Neuronal stem cell (in vitro differentiated cells): ENCODE measurements at regions not wholly inside any gene's neighbourhood (a gene's known extent, or its start where the extent isn't known, plus 50 kb on each side); places are given as distances from the start of the nearest gene placed in this dataset.
A peak's percentile ranks its signal among the peaks of the same experiment; 100 is the strongest.

Experiments used
- DNase-seq: peaks from one replicate; pipeline ENCODE4 v3.0.0-alpha.2; 2013; ENCODE audit warnings: low spot score
- H2AFZ ChIP-seq: one replicate; pipeline ENCODE4 v1.6.1; 2013; ENCODE audit warnings: mild to moderate bottlenecking, low read length, inconsistent platforms
- H2AK5ac ChIP-seq: 2 replicates; pipeline ENCODE4 v1.6.1; 2013; ENCODE audit warnings: low read depth, mild to moderate bottlenecking, inconsistent platforms, low read length, moderate library complexity, mixed read lengths
- H2BK120ac ChIP-seq: 2 replicates; pipeline ENCODE4 v1.6.1; 2013; ENCODE audit warnings: low read depth, mild to moderate bottlenecking, inconsistent platforms, low read length, moderate library complexity, mixed read lengths
- H2BK12ac ChIP-seq: one replicate; pipeline ENCODE4 v1.6.1; 2013; ENCODE audit warnings: low read length, inconsistent platforms
- H2BK15ac ChIP-seq: 2 replicates; pipeline ENCODE4 v1.6.1; 2013; ENCODE audit warnings: mild to moderate bottlenecking, low read length, inconsistent platforms, mixed read lengths
- H2BK5ac ChIP-seq: one replicate; pipeline ENCODE4 v1.6.1; 2013; ENCODE audit warnings: inconsistent platforms, mild to moderate bottlenecking, low read length, moderate library complexity
- H3K14ac ChIP-seq: one replicate; pipeline ENCODE4 v1.6.1; 2013; ENCODE audit warnings: low read length, inconsistent platforms
- H3K18ac ChIP-seq: 2 replicates; pipeline ENCODE4 v1.6.1; 2013; ENCODE audit warnings: low read length, inconsistent platforms
- H3K23ac ChIP-seq: 2 replicates; pipeline ENCODE4 v1.6.1; 2013; ENCODE audit warnings: low read depth, mild to moderate bottlenecking, mixed read lengths, low read length, inconsistent platforms; ENCODE audit not compliant: poor library complexity
- H3K27ac ChIP-seq: replicated peaks from 3 replicates; pipeline ENCODE4 v1.5.1; 2013; ENCODE audit warnings: low read length, inconsistent platforms
- H3K27me3 ChIP-seq, 3 experiments: 2 replicates each; pipeline ENCODE4 v1.6.1; 2013; ENCODE audit warnings: low read length in 3 of 3, mild to moderate bottlenecking in 2 of 3, inconsistent platforms in 1 of 3, low read depth in 1 of 3, mixed read lengths in 1 of 3, moderate library complexity in 1 of 3; ENCODE audit not compliant: control insufficient read depth in 3 of 3, insufficient read depth in 3 of 3
- H3K36me3 ChIP-seq, 2 donors: replicated peaks in 1 of 2; 2 replicates each; pipeline ENCODE4 v1.6.1; 2013; ENCODE audit warnings: low read length in 2 of 2; ENCODE audit not compliant: control insufficient read depth in 2 of 2, insufficient read depth in 2 of 2
- H3K4ac ChIP-seq: 2 replicates; pipeline ENCODE4 v1.6.1; 2013; ENCODE audit warnings: inconsistent platforms, mild to moderate bottlenecking, low read length, moderate library complexity
- H3K4me1 ChIP-seq, 2 donors: 1 replicate in 1 of 2; 2 replicates in 1 of 2; pipeline ENCODE4 v1.6.1; 2013; ENCODE audit warnings: low read length in 2 of 2, low read depth in 1 of 2; ENCODE audit not compliant: control insufficient read depth in 2 of 2, insufficient read depth in 1 of 2
- H3K4me2 ChIP-seq: one replicate; pipeline ENCODE4 v1.6.1; 2013; ENCODE audit warnings: mild to moderate bottlenecking, low read length, inconsistent platforms; ENCODE audit not compliant: insufficient read depth, poor library complexity, severe bottlenecking
- H3K4me3 ChIP-seq, 2 donors: 2 replicates each; pipeline ENCODE4 v1.5.1; 2013; ENCODE audit warnings: low read length in 2 of 2, mild to moderate bottlenecking in 2 of 2, inconsistent platforms in 1 of 2, moderate library complexity in 1 of 2
- H3K79me1 ChIP-seq: one replicate; pipeline ENCODE4 v1.6.1; 2013; ENCODE audit warnings: low read depth, mild to moderate bottlenecking, inconsistent platforms, low read length, moderate library complexity
- H3K9ac ChIP-seq: one replicate; pipeline ENCODE4 v1.6.1; 2013; ENCODE audit warnings: mild to moderate bottlenecking, low read depth, low read length, inconsistent platforms; ENCODE audit not compliant: poor library complexity
- H3K9me3 ChIP-seq, 2 donors: replicated peaks in 1 of 2; 2 replicates each; pipeline versions ENCODE3 to v1.6.1; 2013; ENCODE audit warnings: low read length in 2 of 2, mild to moderate bottlenecking in 2 of 2, inconsistent platforms in 1 of 2, low read depth in 1 of 2, mixed read lengths in 1 of 2, moderate library complexity in 1 of 2; ENCODE audit not compliant: control insufficient read depth in 2 of 2, insufficient read depth in 1 of 2
- H4K8ac ChIP-seq: one replicate; pipeline ENCODE4 v1.6.1; 2013; ENCODE audit warnings: low read depth, mild to moderate bottlenecking, inconsistent platforms, low read length, moderate library complexity
- H4K91ac ChIP-seq: one replicate; pipeline ENCODE4 v1.6.1; 2013; ENCODE audit warnings: low read length, low read depth, mild to moderate bottlenecking, inconsistent platforms; ENCODE audit not compliant: poor library complexity
- WGBS, 2 donors: extraction: QIAGEN DNeasy Blood & Tissue Kit; methylation state at CpG; one replicate each; pipeline ENCODE4 v1.1.7; 2013; ENCODE audit warnings: missing lambda C conversion rate in 2 of 2, mixed read lengths in 1 of 2; ENCODE audit not compliant: insufficient read length in 2 of 2, insufficient replicate concordance in 1 of 2; ENCODE audit errors: extremely low coverage in 2 of 2; 5-methylcytosine and 5-hydroxymethylcytosine counted together

- no peak overlapping the region for H3K9ac ChIP-seq
- no peak overlapping the region for H3K4me2 ChIP-seq
- no peak overlapping the region for H2AFZ ChIP-seq
- H4K8ac ChIP-seq, result no peak overlapping the region
- no peak overlapping the region for H3K4me3 ChIP-seq
- H3K18ac ChIP-seq, result peak overlapping the region; percentile 62
- H2AK5ac ChIP-seq, result no peak overlapping the region
- H3K27me3 ChIP-seq, result peaks cover 0 to 54% (median 0%) of the 10 kb centered on the region in 3 experiments
- H2BK15ac ChIP-seq, result no peak overlapping the region
- H3K23ac ChIP-seq, result peak overlapping the region; percentile 8
- no peak overlapping the region for H2BK12ac ChIP-seq
- no CpG with 5 or more reads among the region's 9 CpGs for whole genome bisulfite sequencing, 2 donors
- H4K91ac ChIP-seq, result no peak overlapping the region
- no peak overlapping the region for H2BK5ac ChIP-seq
- H2BK120ac ChIP-seq, result no peak overlapping the region
- H3K27ac ChIP-seq, result no peak overlapping the region
- H3K14ac ChIP-seq, result no peak overlapping the region
- H3K79me1 ChIP-seq, result no peaks in the 10 kb centered on the region
- peaks cover 0 to 14% of the 10 kb centered on the region in 2 donors for H3K4me1 ChIP-seq
- no peak for DNase-seq
- peaks cover 0 to 4% of the 10 kb centered on the region in 2 donors for H3K9me3 ChIP-seq
- H3K36me3 ChIP-seq, result no peaks in the 10 kb centered on the region
- H3K4ac ChIP-seq, result no peak overlapping the region
These were observed 242.3 kb downstream of the RBFOX3 start for GRCh38 chr17:79368521-79368920.

- Histone ChIP-seq H4K91ac (no peak overlapping the region), H3K36me3 (no peaks in the 10 kb centered on the region), H3K27me3 (peaks cover 0 to 62% (median 0%) of the 10 kb centered on the region in 3 experiments), H3K4me3 (no peak overlapping the region), H3K4me2 (no peak overlapping the region), H3K4ac (no peak overlapping the region), H2BK120ac (no peak overlapping the region), H3K4me1 (peaks cover 0 to 4% of the 10 kb centered on the region in 2 donors), H3K14ac (no peak overlapping the region), H2BK5ac (no peak overlapping the region), H2AFZ (no peak overlapping the region), H4K8ac (no peak overlapping the region), H2AK5ac (no peak overlapping the region), H3K9me3 (peaks cover 0 to 4% of the 10 kb centered on the region in 2 donors), H3K27ac (no peak overlapping the region), H3K79me1 (no peaks in the 10 kb centered on the region), H2BK15ac (no peak overlapping the region), H3K9ac (no peak overlapping the region), H2BK12ac (no peak overlapping the region), H3K18ac (no peak overlapping the region), H3K23ac (no peak overlapping the region)
- WGBS, 2 donors, result 0% methylated on average over 1 of the region's 12 CpGs; no CpG with 5 or more reads in 1 of the 2 donors
- no peak for DNase-seq
These were observed 243.8 kb downstream of the RBFOX3 start for GRCh38 chr17:79366988-79367571.

GRCh38 chr17:79365836-79366770, 244.7 kb downstream of the RBFOX3 start:
- DNase-seq, result no peak
- H3K27ac ChIP-seq, result no peak overlapping the region

GRCh38 chr17:79365351-79365750, 245.5 kb downstream of the RBFOX3 start:
- Histone ChIP-seq H4K91ac (no peak overlapping the region), H2BK5ac (no peak overlapping the region), H3K4me1 (peaks cover 0 to 4% of the 10 kb centered on the region in 2 donors), H3K23ac (no peak overlapping the region), H3K9ac (no peak overlapping the region), H3K79me1 (no peaks in the 10 kb centered on the region), H3K27ac (no peak overlapping the region), H2AK5ac (no peak overlapping the region), H3K14ac (no peak overlapping the region), H3K18ac (no peak overlapping the region), H3K36me3 (no peaks in the 10 kb centered on the region), H3K4me2 (no peak overlapping the region), H3K27me3 (peaks cover 0 to 72% (median 0%) of the 10 kb centered on the region in 3 experiments), H2AFZ (no peak overlapping the region), H2BK120ac (no peak overlapping the region), H2BK15ac (no peak overlapping the region), H3K4ac (no peak overlapping the region), H2BK12ac (no peak overlapping the region), H3K4me3 (no peak overlapping the region), H4K8ac (no peak overlapping the region), H3K9me3 (peaks cover 0 to 2% of the 10 kb centered on the region in 2 donors)
- no peak for DNase-seq
- WGBS, 2 donors, result no CpG with 5 or more reads among the region's 12 CpGs

More at GRCh38 chr17:79365836-79366770, 244.7 kb downstream of the RBFOX3 start:
- H3K4ac ChIP-seq, result no peak overlapping the region
- peaks cover 0 to 65% (median 0%) of the 10 kb centered on the region in 3 experiments for H3K27me3 ChIP-seq
- H3K9me3 ChIP-seq, result peaks cover 0 to 4% of the 10 kb centered on the region in 2 donors
- no peak overlapping the region for H4K8ac ChIP-seq
- H3K4me1 ChIP-seq, result peaks cover 0 to 4% of the 10 kb centered on the region in 2 donors
- H3K4me3 ChIP-seq, result no peak overlapping the region
- H2BK5ac ChIP-seq, result no peak overlapping the region
- no peaks in the 10 kb centered on the region for H3K36me3 ChIP-seq
- no peak overlapping the region for H2BK120ac ChIP-seq
- no peak overlapping the region for H3K18ac ChIP-seq
- no peak overlapping the region for H2BK12ac ChIP-seq
- no CpG with 5 or more reads among the region's 28 CpGs for WGBS, 2 donors
- no peak overlapping the region for H4K91ac ChIP-seq
- H3K79me1 ChIP-seq, result no peaks in the 10 kb centered on the region
- H2AK5ac ChIP-seq, result peak overlapping the region; percentile 17
- H3K23ac ChIP-seq, result no peak overlapping the region
- H2AFZ ChIP-seq, result no peak overlapping the region
- no peak overlapping the region for H3K4me2 ChIP-seq
- H2BK15ac ChIP-seq, result peak overlapping the region; percentile 35
- no peak overlapping the region for H3K9ac ChIP-seq
- H3K14ac ChIP-seq, result peak overlapping the region; percentile 23
